ENCODE measurements at regions not wholly inside any gene's neighbourhood (a gene's known extent, or its start where the extent isn't known, plus 50 kb on each side); places are given as distances from the start of the nearest gene placed in this dataset.

GRCh38 chr9:28967226-28967625 lies 1393.9 kb upstream of the C9orf72 start:
- TF ChIP-seq, protein P1, sequence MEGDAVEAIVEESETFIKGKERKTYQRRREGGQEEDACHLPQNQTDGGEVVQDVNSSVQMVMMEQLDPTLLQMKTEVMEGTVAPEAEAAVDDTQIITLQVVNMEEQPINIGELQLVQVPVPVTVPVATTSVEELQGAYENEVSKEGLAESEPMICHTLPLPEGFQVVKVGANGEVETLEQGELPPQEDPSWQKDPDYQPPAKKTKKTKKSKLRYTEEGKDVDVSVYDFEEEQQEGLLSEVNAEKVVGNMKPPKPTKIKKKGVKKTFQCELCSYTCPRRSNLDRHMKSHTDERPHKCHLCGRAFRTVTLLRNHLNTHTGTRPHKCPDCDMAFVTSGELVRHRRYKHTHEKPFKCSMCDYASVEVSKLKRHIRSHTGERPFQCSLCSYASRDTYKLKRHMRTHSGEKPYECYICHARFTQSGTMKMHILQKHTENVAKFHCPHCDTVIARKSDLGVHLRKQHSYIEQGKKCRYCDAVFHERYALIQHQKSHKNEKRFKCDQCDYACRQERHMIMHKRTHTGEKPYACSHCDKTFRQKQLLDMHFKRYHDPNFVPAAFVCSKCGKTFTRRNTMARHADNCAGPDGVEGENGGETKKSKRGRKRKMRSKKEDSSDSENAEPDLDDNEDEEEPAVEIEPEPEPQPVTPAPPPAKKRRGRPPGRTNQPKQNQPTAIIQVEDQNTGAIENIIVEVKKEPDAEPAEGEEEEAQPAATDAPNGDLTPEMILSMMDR (IDR thresholded peaks at IDR 0.05) = no peak

GRCh38 chr9:28970241-28970654 lies 1397.0 kb upstream of the C9orf72 start:
- TF ChIP-seq, protein P1 (IDR thresholded peaks at IDR 0.05) = no peak

GRCh38 chr9:28971881-28972280 lies 1398.6 kb upstream of the C9orf72 start:
- TF ChIP-seq, protein P1 (IDR thresholded peaks at IDR 0.05) = no peak

DNA sequence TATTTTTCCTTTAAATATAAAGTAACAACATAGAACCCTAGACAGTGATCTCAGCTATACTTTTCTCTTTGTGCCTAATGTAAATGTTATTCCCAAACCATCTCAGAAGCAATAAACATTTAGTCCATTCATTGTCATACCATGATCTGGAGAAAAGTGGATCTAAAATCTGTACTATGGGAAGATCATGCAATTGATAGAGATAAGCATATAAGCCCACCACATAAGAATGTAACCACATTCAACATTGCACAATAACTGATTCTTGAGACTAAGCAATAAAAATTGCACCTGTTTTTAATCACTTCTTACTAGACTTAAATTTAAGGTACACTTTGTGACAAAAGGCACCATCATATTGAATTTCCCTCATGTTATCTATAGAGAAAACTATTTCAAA lies 1403.0 kb upstream of the C9orf72 start:
- TF ChIP-seq, protein P1 (IDR thresholded peaks at IDR 0.05) = no peak

DNA sequence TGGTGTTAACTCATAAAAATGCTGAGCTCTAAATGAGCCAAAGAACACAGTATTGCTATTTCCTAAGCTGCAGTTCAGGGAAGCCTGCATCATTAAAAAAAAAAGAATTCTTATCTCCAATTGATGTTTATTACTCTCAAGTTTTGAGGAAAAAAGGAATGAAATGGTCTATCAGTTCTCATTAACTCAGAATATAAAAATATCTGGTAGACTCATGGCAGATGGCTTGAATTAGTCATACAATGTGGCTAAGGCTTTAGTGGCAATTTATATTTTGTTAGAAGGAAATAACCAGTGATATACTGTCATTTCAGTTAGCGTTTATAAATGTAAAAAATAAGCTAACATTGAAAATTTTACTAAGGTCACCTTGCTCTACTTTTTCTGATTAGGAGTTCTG lies 1403.4 kb upstream of the C9orf72 start:
- TF ChIP-seq, protein P1 (IDR thresholded peaks at IDR 0.05) = no peak

DNA sequence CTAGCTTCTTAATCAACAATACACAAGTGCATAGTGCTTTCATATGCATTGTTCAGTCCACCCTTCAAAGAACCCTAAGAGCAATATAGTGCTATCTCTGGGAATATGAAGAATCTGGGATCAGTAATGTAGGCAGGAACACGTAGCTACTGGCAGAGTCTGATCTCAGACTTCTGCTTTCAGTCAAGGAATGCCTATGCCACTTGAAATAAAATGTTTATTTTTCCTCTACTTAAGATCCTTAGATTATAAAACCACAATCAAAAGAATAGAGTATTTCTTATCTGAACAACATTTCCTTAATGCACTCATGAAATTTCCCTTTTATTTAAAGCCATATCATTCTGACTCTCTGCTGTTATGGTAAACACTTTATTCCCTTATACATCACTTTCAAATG lies 1407.8 kb upstream of the C9orf72 start:
- TF ChIP-seq, protein P1 (IDR thresholded peaks at IDR 0.05) = no peak

GRCh38 chr9:28981711-28982110 lies 1408.4 kb upstream of the C9orf72 start:
- TF ChIP-seq, protein P1 (IDR thresholded peaks at IDR 0.05) = no peak

DNA sequence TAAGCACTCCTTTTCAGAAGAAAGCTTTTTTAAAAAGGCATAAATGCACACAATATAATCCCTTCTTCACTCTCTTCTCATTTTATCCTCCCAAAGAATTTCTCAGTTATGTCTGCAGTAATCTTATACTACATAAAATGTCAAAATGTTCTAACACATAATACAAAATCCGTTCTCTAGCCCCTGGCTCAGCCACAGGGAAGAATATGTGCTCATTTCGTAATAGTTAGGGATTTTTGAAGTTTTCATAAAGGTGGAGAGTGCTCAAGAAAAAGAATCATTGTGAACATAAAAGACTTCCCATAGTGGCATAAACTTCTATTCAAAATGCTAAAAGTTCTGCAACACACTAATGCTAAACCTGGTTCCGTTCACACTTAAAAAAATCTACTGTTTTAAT lies 1410.7 kb upstream of the C9orf72 start:
- TF ChIP-seq, protein P1 (IDR thresholded peaks at IDR 0.05) = no peak
